Germinal center (tissue), 1 donor: ENCODE measurements at regions not wholly inside any gene's neighbourhood (a gene's known extent, or its start where the extent isn't known, plus 50 kb on each side); places are given as distances from the start of the nearest gene placed in this dataset.

Experiments
- DNase-seq: peaks from one replicate; pipeline ENCODE4 v3.0.0; 2012; ENCODE audit warnings: mixed read lengths, low spot score

DNA sequence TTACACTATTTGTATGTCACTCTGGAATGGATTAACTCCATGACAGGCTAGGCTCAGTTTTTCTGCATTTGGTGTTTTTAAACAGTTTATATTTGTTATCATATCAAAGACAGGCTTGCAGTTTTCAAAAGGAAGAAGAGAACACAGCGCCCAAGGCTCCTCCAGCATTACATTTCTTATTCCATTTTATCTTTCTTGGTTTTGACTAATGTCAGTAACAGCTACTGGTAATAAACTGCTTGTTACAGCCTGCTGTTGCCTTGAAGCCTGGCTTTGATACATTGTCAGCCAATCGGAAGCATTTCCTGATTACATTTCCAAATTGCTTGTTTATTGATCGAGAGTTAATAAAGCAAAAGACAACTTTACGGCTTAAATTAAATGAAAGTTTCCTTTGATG lies 166.0 kb upstream of the MDFIC start:
- DNase-seq = no peak

GRCh38 chr7:114758661-114759227 lies 163.2 kb upstream of the MDFIC start:
- no peak for DNase-seq

- no peak for DNase-seq
Observed at GRCh38 chr7:114759347-114760062, 162.4 kb upstream of the MDFIC start.

- DNase-seq = no peak
Observed at GRCh38 chr7:114760477-114760876, 161.4 kb upstream of the MDFIC start.

- no peak for DNase-seq
Observed at GRCh38 chr7:114761973-114762372, 159.9 kb upstream of the MDFIC start.

DNA sequence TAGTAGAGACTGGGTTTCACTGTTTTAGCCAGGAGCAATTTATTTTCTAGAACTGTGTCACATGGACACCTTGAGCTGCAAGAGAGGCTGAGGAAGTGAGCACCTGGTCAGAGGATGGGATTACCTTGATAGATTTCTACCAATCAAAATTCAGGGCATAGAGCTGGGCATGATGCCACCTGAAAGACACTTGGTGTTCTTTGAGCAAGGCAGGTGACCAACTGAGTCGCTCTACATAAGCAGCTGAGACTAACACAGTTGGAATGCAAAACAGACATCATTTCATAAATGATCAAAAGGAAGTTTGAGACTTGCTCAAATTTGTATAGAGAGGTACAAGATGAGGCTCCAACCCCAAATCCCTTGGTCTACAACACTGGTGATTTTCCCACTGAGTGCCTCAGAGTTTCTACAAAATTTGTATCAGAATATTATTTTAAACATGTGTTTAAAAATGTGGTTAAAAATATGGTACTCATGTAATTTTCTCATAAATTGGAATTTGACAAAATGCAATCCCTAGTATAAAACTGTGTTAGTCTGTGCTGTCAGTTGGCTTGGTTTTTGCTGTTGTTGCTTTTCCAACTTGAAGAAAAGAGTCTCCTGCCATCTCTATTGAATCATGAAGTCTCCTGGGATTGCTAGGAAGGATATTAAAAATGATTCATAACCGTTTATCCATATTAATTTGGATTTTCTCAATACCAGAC lies 156.4 kb upstream of the MDFIC start:
- no peak for DNase-seq

DNA sequence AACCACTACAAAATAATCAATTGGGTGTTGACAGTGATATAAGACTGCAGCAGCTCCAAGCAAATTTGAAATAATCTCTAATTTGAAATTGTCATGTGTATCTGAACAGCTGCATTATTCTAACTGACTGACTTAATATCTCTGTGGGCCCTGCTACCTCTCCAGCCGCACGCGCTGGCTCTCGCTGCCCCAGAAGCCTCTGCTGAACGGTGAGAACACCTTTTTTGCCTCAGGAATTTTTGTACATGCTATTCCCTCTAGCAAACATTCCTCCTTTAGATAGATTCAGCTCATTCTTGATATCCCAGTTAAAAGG lies 155.9 kb upstream of the MDFIC start:
- DNase-seq = no peak

GRCh38 chr7:114777288-114777687 lies 144.6 kb upstream of the MDFIC start:
- no peak for DNase-seq

DNA sequence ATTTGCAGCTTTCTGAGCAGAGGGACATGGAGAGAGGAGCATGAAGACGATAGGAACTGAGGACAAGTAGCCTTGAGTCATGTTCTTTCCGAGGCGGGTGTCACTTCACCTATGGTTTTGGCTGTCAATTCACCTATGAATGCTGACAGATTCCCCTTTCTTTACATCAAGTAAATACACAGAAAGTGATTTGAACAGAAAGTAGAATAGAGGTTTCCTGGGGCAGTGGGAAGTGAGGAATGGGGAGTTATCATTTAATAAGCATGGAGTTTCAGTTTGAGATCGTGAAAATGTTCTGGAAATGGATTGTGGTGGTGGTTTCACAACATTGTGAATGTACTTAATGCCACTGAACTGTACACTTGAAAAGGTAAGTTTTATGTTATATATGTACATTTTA lies 138.4 kb upstream of the MDFIC start:
- no peak for DNase-seq

- DNase-seq = no peak
Observed at GRCh38 chr7:114784177-114784576, 137.7 kb upstream of the MDFIC start.

- no peak for DNase-seq
Observed at GRCh38 chr7:114784746-114785145, 137.1 kb upstream of the MDFIC start.

- DNase-seq = no peak
Observed at GRCh38 chr7:114785496-114785895, 136.4 kb upstream of the MDFIC start.

DNA sequence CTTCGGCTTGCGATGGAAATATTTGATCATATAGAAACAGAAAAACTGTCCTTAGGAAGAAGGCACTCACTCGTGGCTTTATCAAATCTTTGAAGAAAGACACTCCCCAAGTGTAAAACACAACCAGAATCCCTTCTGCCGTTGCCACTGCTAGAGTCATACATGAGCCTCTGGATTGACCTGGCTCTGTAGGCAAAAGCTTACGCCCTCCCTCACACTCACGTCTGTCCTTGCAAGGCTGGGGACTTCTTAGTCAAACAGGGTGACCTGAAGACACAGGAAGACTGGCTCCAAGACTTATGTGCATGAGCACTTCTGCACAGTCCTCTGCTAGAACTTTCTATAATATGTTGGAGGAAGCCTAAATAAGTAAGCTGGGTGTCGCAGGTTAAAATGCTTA lies 135.4 kb upstream of the MDFIC start:
- no peak for DNase-seq

DNA sequence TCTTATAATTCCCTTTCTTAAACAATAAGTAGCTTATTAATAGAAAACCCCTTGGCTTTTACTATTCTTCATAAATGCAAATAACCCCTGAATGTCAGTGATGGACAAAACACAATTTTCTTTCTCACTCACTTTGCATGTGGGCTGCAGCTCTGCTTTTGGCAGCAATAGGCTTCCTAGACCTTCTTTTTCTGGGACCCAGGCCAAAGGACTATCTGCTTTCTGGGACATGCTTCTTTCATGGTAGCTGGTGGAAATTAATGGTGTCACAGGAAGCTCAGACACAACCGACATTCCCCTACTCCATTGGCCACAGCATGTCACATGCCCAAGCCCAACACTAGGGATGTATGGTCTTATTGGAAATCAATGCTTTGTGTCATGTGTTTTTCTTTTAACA lies 134.3 kb upstream of the MDFIC start:
- no peak for DNase-seq

GRCh38 chr7:114788706-114789105 lies 133.2 kb upstream of the MDFIC start:
- no peak for DNase-seq

DNA sequence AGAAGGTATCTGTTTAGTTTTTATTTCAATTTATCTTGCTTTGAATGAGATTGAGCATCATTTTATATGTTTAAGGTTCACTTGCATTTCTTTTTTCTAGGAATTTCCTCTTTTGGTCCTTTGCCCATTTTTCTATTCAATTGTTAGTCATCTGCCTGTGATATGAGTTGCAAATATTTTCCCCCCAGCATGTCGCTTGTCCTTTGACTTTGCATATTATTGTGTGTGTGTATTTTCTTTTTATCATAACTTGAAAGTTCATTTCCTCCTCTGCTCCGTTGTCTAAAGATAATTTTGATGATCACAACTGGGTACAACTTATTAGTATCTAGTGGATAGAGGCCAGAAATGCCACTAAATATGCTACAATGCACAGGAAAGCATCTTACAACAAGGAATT lies 132.7 kb upstream of the MDFIC start:
- no peak for DNase-seq

- DNase-seq = no peak
Observed at GRCh38 chr7:114789871-114790311, 132.0 kb upstream of the MDFIC start.

DNA sequence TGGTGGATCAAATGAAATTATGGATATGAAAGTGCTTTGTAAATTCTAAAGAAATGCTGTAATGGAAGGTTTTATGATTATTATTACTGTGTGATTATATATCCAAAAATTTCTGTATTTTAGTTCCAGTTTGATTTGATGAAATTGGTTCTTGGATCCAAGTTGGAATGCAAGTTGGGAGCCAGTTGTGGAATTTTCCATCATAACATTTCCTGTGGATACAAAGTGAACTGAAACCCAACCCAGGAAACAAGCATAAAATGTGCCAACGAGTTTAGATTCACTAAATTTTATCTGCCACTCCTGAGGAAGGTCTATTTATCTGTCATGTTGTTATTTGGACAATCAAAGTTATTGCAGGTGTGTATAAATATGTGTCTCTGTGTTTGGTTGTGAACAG lies 131.4 kb upstream of the MDFIC start:
- no peak for DNase-seq

- DNase-seq = no peak
Observed at GRCh38 chr7:114791771-114792170, 130.1 kb upstream of the MDFIC start.

DNA sequence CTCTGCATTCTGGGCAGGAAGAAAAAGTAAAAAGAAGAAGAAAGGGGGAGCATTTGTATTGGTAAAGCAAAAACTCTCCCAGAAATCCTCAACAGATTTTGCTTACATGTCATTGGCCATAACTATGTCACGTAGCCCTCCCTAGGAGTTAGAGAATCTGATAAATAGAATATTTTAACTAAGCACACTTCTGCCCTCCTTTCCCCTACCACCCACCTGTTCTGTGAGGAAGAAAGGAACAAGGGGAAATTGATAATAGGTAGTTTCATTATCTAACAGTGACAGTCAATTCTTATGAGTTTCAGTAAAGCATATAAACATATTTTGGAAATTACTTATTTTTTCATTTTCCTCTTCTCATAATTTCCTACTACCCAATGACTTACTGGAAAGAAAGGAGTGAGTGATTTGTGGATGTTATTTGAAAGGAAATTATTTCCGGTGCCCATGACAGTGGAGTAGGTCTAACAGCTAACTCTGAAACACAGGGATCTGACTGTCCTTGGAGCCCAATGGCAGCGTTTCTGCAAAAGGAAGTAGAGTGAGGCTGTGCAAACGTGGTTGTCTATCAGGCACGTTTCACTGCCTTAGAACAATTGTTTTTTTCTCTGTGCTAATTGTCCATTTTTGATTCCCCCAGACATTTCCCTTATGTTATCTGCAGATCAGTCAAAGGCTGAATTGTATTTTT lies 128.6 kb upstream of the MDFIC start:
- no peak for DNase-seq

- no peak for DNase-seq
Observed at GRCh38 chr7:114795475-114795874, 126.4 kb upstream of the MDFIC start.

DNA sequence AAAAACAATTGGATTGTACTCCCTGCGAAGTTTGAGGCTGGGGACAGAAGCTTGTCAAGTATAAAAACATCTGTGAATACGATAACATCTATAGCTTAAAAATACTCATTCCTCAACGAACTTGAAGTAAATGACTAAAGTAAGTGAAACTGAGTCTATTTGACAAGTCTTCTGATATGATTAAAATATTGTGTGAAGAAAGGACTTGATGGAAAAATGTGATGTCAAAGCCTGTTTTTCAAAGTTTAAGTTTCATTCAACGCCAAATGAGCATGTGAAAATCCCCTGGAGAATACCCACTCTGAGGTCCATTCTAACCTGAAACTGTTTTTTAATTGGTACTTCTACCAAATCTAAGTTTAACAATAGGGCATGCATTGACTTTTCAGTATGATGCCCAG lies 122.3 kb upstream of the MDFIC start:
- DNase-seq = no peak

DNA sequence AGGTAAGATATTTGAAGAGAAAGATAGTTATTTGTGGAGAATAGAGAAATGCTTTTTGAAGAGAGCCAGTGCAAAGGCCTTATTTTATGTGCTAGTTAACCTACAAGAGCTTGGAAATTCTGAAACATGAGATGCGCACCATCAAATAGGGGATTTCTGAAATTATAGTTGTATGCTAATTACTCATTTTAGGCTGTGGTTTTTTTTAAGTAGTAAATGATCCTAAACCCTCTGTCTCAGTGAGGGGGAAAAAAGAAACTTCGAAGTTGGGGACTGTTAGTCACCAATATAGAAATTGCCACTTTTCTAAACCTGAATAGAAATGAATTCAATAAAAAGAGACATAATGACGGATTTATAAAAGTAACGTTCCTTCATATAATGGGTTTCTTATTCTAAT lies 119.3 kb upstream of the MDFIC start:
- no peak for DNase-seq
